Small intestine (tissue), 7 donors: ENCODE measurements at regions not wholly inside any gene's neighbourhood (a gene's known extent, or its start where the extent isn't known, plus 50 kb on each side); places are given as distances from the start of the nearest gene placed in this dataset.
A peak's percentile ranks its signal among the peaks of the same experiment; 100 is the strongest.

Source experiments
- DNase-seq, 2 donors: peaks; one replicate each; pipeline versions ENCODE4 v3.0.0 to v3.0.0-alpha.2; 2013
- FAIRE-seq: peaks from 2 replicates; lab custom pipeline; 2012; peaks lifted over from hg19 to GRCh38; lab: Jason Lieb, UNC
- H3K27ac ChIP-seq, 3 donors: one replicate each; pipeline ENCODE4 v1.5.1; 2013; ENCODE audit warnings: low read length in 2 of 3, mild to moderate bottlenecking in 2 of 3, control low read depth in 1 of 3, inconsistent platforms in 1 of 3, low read depth in 1 of 3, moderate library complexity in 1 of 3
- H3K27me3 ChIP-seq, 3 donors: one replicate each; pipeline ENCODE4 v1.6.1; 2013; ENCODE audit warnings: low read length in 3 of 3, inconsistent platforms in 1 of 3; ENCODE audit not compliant: control insufficient read depth in 3 of 3, insufficient read depth in 3 of 3
- H3K36me3 ChIP-seq, 3 donors: one replicate each; pipeline ENCODE4 v1.6.1; 2013; ENCODE audit warnings: low read length in 3 of 3, inconsistent platforms in 1 of 3, low read depth in 1 of 3, mild to moderate bottlenecking in 1 of 3, moderate library complexity in 1 of 3; ENCODE audit not compliant: control insufficient read depth in 3 of 3, insufficient read depth in 2 of 3
- H3K4me1 ChIP-seq, 3 donors: one replicate each; pipeline ENCODE4 v1.6.1; 2013; ENCODE audit warnings: low read length in 2 of 3, inconsistent platforms in 1 of 3, low read depth in 1 of 3, mild to moderate bottlenecking in 1 of 3, moderate library complexity in 1 of 3; ENCODE audit not compliant: control insufficient read depth in 3 of 3, insufficient read depth in 2 of 3
- H3K4me3 ChIP-seq, 3 donors: one replicate each; pipeline ENCODE4 v1.5.1; 2013; ENCODE audit warnings: low read length in 3 of 3, control low read depth in 1 of 3, inconsistent platforms in 1 of 3, low read depth in 1 of 3, mild to moderate bottlenecking in 1 of 3, moderate library complexity in 1 of 3
- H3K9me3 ChIP-seq, 2 donors: one replicate each; pipeline ENCODE4 v1.6.1; 2013; ENCODE audit warnings: low read depth in 1 of 2, low read length in 1 of 2; ENCODE audit not compliant: control insufficient read depth in 2 of 2, insufficient read depth in 1 of 2
- WGBS, 3 donors: extraction: QIAGEN DNeasy Blood & Tissue Kit; methylation state at CpG; one replicate each; pipeline ENCODE4 v1.1.7; 2013; 5-methylcytosine and 5-hydroxymethylcytosine counted together
- donor health status: healthy with polysubstance abuse.
- donor health status: control.
- donor health status: control.
- donor health status: Bipolar disorder and iron deficiency.
- donor health status: healthy.

DNA sequence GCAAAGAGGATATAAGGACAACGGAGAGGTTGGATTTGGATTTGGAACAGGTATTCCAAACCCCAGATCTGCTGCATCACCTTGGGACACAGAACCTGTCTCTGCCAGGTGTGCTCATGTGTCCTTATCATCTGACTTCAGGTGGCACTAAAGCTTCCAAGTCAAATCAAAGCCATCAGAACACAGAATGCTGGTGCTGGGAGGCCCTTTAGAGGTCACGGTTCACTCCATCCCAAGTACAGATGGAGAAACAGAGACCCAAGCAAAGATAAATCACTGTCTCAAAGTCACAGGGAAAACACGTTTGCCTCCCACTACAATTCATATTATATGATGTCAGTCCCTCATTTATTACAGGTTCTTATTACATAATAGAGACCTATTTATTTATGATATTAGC, 72.8 kb downstream of the HES1 start:
- Histone ChIP-seq H3K27ac (no peak overlapping the region), H3K4me3 (no peak overlapping the region), H3K4me1 (peaks cover 0 to 8% (median 0%) of the 10 kb centered on the region in 3 donors), H3K9me3 (no peaks in the 10 kb centered on the region), H3K36me3 (no peaks in the 10 kb centered on the region), H3K27me3 (peaks cover 0 to 7% (median 2%) of the 10 kb centered on the region in 3 donors)
- DNase-seq: peak in 1 of 2 donors; percentile 13
- no peak for FAIRE-seq
- WGBS, 3 donors: 19 to 69% (median 45%) methylated on average over 3 of the region's 3 CpGs

DNA sequence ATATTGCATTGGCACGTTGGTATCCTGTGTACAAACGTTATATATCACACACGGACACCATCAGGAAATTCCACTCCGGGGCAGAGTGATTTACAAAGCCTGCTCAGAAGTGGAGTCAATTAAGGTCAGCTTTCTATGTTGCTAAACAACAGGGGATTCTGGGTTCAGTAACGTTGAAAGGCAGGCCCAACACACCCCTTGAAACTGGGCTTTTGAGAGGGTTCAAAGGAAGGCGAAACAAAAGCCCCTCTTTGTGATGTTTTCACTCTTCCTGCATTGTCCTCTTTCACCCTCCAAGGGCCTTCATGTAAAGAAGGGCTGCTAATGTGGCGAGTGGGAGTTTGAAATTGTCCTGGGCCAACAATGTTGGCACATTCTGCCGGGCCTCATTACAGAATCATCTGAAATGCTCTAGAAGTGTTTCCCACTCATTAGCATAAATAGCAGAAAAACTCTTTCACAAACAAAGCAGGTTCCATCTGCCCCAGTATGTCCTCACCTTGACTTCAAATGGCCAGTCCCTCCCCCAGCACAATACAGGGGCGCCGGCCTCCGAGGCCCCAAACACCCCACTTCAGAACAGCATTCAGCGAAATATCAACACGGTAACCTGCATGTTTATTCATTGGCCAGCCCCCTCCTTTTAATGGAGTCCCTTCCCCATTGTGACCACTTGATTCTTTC, 76.4 kb downstream of the HES1 start:
- WGBS, 3 donors: 62 to 72% (median 72%) methylated on average over 13 of the region's 13 CpGs
- H3K27ac ChIP-seq: no peak overlapping the region
- no peak overlapping the region for H3K4me3 ChIP-seq
- FAIRE-seq: no peak
- no peaks in the 10 kb centered on the region for H3K36me3 ChIP-seq
- DNase-seq: no peak
- H3K4me1 ChIP-seq: peaks cover 0 to 3% (median 0%) of the 10 kb centered on the region in 3 donors
- peaks cover 0 to 2% (median 0%) of the 10 kb centered on the region in 3 donors for H3K27me3 ChIP-seq
- no peaks in the 10 kb centered on the region for H3K9me3 ChIP-seq

DNA sequence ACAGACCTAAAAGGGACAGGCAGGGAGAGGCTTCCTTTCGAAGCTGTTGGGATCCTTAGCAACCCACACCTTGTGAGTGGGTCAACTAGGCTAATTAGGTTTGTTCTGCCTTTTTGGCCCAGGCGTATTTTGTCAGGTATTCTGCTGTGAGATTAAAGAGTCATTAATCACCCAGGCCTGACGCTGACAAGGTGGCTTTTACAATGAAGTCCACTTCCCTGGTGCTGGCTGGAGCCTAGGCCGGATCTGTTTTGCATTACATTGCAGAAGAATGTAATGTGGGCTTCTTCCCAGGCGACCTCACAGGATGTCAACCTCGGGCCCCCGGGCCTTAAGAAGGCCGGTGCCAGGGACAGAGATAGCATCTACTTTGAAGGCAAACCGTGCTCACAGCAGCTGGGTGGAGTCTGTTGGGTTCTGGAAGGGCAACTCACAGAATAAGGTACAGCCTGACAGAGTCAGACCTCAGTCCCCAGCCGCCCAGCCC, 76.9 kb downstream of the HES1 start:
- no peaks in the 10 kb centered on the region for H3K9me3 ChIP-seq
- H3K27me3 ChIP-seq: peaks cover 0 to 2% (median 0%) of the 10 kb centered on the region in 3 donors
- H3K4me3 ChIP-seq: no peak overlapping the region
- WGBS, 3 donors: 34 to 47% (median 39%) methylated on average over 10 of the region's 10 CpGs
- peaks cover 0 to 3% (median 0%) of the 10 kb centered on the region in 3 donors for H3K4me1 ChIP-seq
- DNase-seq (no peak), FAIRE-seq (no peak)
- no peak overlapping the region for H3K27ac ChIP-seq
- H3K36me3 ChIP-seq: no peaks in the 10 kb centered on the region

- Histone ChIP-seq H3K27me3 (peaks cover 0 to 5% (median 0%) of the 10 kb centered on the region in 3 donors), H3K4me1 (peaks cover 0 to 3% (median 0%) of the 10 kb centered on the region in 3 donors), H3K9me3 (no peaks in the 10 kb centered on the region), H3K4me3 (no peak overlapping the region), H3K27ac (no peak overlapping the region), H3K36me3 (no peaks in the 10 kb centered on the region)
- DNase-seq (no peak), FAIRE-seq (no peak)
- WGBS, 3 donors: 52 to 63% (median 59%) methylated on average over 6 of the region's 6 CpGs
These were observed 79.4 kb downstream of the HES1 start for GRCh38 chr3:194215392-194215791.

DNA sequence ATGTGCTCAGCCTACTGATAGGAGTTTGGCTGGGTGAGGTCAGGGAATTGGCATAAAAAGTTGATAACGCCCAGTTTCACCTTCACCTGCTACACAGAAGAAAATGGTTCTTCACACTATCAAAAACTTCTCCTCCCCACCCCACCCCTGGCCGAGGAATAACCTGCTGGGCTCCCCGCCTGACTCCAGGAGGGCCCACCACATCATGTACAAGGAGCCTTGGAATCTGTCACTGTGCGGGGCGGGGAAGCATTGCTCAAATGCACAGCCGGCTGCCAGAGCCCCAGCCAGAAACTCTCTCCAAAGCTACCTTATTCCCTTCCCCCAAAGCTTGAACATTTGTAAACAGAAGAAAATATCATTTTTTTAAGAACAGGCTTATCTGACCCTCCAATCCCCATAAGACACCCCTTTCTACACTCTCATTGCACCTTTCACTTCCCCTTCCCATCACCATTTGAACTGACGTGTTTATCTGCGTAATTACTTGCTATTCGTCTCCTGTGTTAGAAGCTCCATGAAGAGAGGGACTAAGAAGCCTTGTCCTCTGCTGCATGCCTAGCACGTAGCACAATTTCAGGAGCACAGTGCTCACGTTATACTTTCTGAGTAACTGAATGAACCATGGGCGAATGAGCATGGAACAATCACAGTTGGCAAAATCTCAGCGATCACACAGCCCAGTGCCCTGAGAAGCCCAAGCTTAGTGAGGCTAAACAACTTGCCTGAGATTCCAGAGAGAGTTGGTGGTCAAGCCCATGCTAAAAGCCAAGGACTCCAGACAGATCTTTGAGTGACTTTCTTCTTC, 82.9 kb downstream of the HES1 start:
- FAIRE-seq: no peak
- Histone ChIP-seq H3K4me3 (no peak overlapping the region), H3K36me3 (no peaks in the 10 kb centered on the region), H3K27ac (no peak overlapping the region), H3K9me3 (no peaks in the 10 kb centered on the region), H3K4me1 (no peaks in the 10 kb centered on the region), H3K27me3 (peaks cover 0 to 5% (median 0%) of the 10 kb centered on the region in 3 donors)
- no peak for DNase-seq
- WGBS, 3 donors: 69 to 80% (median 76%) methylated on average over 13 of the region's 13 CpGs

GRCh38 chr3:194219826-194220410, 84.0 kb downstream of the HES1 start:
- Histone ChIP-seq H3K27ac (no peak overlapping the region), H3K4me1 (no peaks in the 10 kb centered on the region), H3K9me3 (no peaks in the 10 kb centered on the region), H3K4me3 (no peak overlapping the region), H3K36me3 (no peaks in the 10 kb centered on the region), H3K27me3 (peaks cover 0 to 5% (median 0%) of the 10 kb centered on the region in 3 donors)
- WGBS, 3 donors: 92 to 95% (median 93%) methylated on average over 10 of the region's 10 CpGs
- FAIRE-seq: no peak
- DNase-seq: no peak

GRCh38 chr3:194220901-194221326, 85.0 kb downstream of the HES1 start:
- Histone ChIP-seq H3K9me3 (no peaks in the 10 kb centered on the region), H3K4me1 (no peaks in the 10 kb centered on the region), H3K36me3 (no peaks in the 10 kb centered on the region), H3K27ac (no peak overlapping the region), H3K27me3 (peaks cover 0 to 3% (median 0%) of the 10 kb centered on the region in 3 donors), H3K4me3 (no peak overlapping the region)
- no peak for DNase-seq
- WGBS, 3 donors: 92 to 94% (median 93%) methylated on average over 8 of the region's 8 CpGs
- FAIRE-seq: no peak

GRCh38 chr3:194221336-194221735, 85.4 kb downstream of the HES1 start:
- Histone ChIP-seq H3K4me3 (no peak overlapping the region), H3K27ac (no peak overlapping the region)

More at GRCh38 chr3:194221336-194221735, 85.4 kb downstream of the HES1 start:
- Histone ChIP-seq H3K27me3 (peaks cover 0 to 3% (median 0%) of the 10 kb centered on the region in 3 donors), H3K36me3 (no peaks in the 10 kb centered on the region), H3K9me3 (no peaks in the 10 kb centered on the region), H3K4me1 (no peaks in the 10 kb centered on the region)
- 66 to 70% (median 69%) methylated on average over 4 of the region's 4 CpGs for WGBS, 3 donors
- no peak for FAIRE-seq
- no peak for DNase-seq
